PC-3 (cell line): ENCODE measurements at regions not wholly inside any gene's neighbourhood (a gene's known extent, or its start where the extent isn't known, plus 50 kb on each side); places are given as distances from the start of the nearest gene placed in this dataset.

ENCODE experiments used
- ATAC-seq: fragments of 200-7000 bp; cut with Tn5 transposase; 2 replicates; pipeline ENCODE4 v1.9.1; 2020; ENCODE audit warnings: mild to moderate bottlenecking, moderate library complexity
- BruUV-seq: library from RNA; stranded (reverse); fragments of 400-500 nt; replicated peaks from 2 replicates; lab custom pipeline; 2021; lab: Mats Ljungman, UMichigan
- CTCF ChIA-PET: fragments of 300-600 bp; sonication (Branson Sonifier 250); formaldehyde crosslinking; loops from one replicate; lab custom pipeline; 2022; ENCODE audit warnings: antibody characterized with exemption; lab: Charles Lee
- POLR2A ChIA-PET: fragments of 300-600 bp; sonication (Branson Sonifier 250); formaldehyde crosslinking; loops from one replicate; lab custom pipeline; 2022; ENCODE audit warnings: antibody characterized with exemption; ENCODE audit not compliant: unreplicated experiment; lab: Charles Lee
- DNase-seq: peaks from one replicate; pipeline ENCODE4 v3.0.0-alpha.2; 2015
- H2AFZ ChIP-seq: fragments of 300-600 bp; sonication (generic); 2 replicates; pipeline ENCODE4 v1.6.0; 2016; ENCODE audit warnings: antibody characterized with exemption, low read length
- H3F3A ChIP-seq: fragments of 300-600 bp; sonication (generic); one replicate; pipeline ENCODE4 v1.6.0; 2017; ENCODE audit warnings: antibody characterized with exemption, low read length, control low read depth, mild to moderate bottlenecking; ENCODE audit not compliant: unreplicated experiment
- H3K27ac ChIP-seq: fragments of 300-600 bp; sonication (generic); 2 replicates; pipeline ENCODE4 v1.5.1; 2016; ENCODE audit warnings: mild to moderate bottlenecking, low read length
- H3K27me3 ChIP-seq: fragments of 300-600 bp; sonication (generic); 2 replicates; pipeline ENCODE4 v1.6.1; 2016; ENCODE audit warnings: low read length, mixed read lengths
- H3K36me3 ChIP-seq: fragments of 300-600 bp; sonication (generic); 2 replicates; pipeline ENCODE4 v1.6.1; 2016; ENCODE audit warnings: low read depth, mixed run types, low read length, mixed read lengths
- H3K4me1 ChIP-seq: fragments of 300-600 bp; sonication (generic); 2 replicates; pipeline ENCODE4 v1.5.1; 2016; ENCODE audit warnings: low read length; ENCODE audit not compliant: insufficient read depth
- H3K4me2 ChIP-seq: fragments of 300-600 bp; sonication (generic); 2 replicates; pipeline ENCODE4 v1.6.0; 2016; ENCODE audit warnings: low read length
- H3K4me3 ChIP-seq: fragments of 300-600 bp; sonication (generic); 2 replicates; pipeline ENCODE4 v1.5.1; 2016; ENCODE audit warnings: mild to moderate bottlenecking, low read length, mixed read lengths
- H3K79me2 ChIP-seq: fragments of 300-600 bp; sonication (generic); 2 replicates; pipeline ENCODE4 v1.6.1; 2017; ENCODE audit warnings: low read length, mixed read lengths
- H3K9ac ChIP-seq: fragments of 300-600 bp; sonication (generic); 2 replicates; pipeline ENCODE4 v1.6.0; 2016; ENCODE audit warnings: mild to moderate bottlenecking, low read length
- H3K9me2 ChIP-seq: fragments of 300-600 bp; sonication (generic); replicated peaks from 2 replicates; pipeline ENCODE4 v1.6.1; 2016; ENCODE audit warnings: mixed run types, low read length, mixed read lengths
- H3K9me3 ChIP-seq: fragments of 300-600 bp; sonication (generic); 2 replicates; pipeline ENCODE4 v1.6.1; 2016; ENCODE audit warnings: low read length, mixed read lengths
- H4K20me1 ChIP-seq: fragments of 300-600 bp; sonication (generic); 2 replicates; pipeline ENCODE4 v1.6.1; 2016; ENCODE audit warnings: low read length, mixed read lengths
- CTCF ChIP-seq: fragments of 300-600 bp; sonication (generic); conservative IDR thresholded peaks from 2 replicates; pipeline ENCODE4 v1.5.1; 2017; ENCODE audit warnings: antibody characterized with exemption, low read depth, mild to moderate bottlenecking, low read length
- EZH2 ChIP-seq: fragments of 300-600 bp; sonication (generic); IDR thresholded peaks from one replicate; pipeline ENCODE4 v1.6.1; 2017; ENCODE audit warnings: antibody characterized with exemption, mild to moderate bottlenecking, low read length; ENCODE audit not compliant: unreplicated experiment
- EZH2phosphoT487 ChIP-seq: fragments of 300-600 bp; sonication (generic); IDR thresholded peaks from 2 replicates; pipeline ENCODE4 v1.6.1; 2018; ENCODE audit warnings: mild to moderate bottlenecking, antibody characterized with exemption, low read length, borderline replicate concordance
- intact Hi-C: fragments of 100-400 bp; cut with micrococcal nuclease; formaldehyde crosslinking; loops from 2 replicates; pipeline ENCODE4 v1.9.0; 2023

GRCh38 chr6:166691199-166691598 is 64.1 kb upstream of the RPS6KA2 start:
- no peaks in the 10 kb centered on the region for H3K36me3 ChIP-seq
- H3K4me1 ChIP-seq: peaks cover 13% of the 10 kb centered on the region
- intact Hi-C loops: no loop called here
- 0 out of 2 replicates have a peak overlapping the region, but pooled peaks have one; percentile 20 for H2AFZ ChIP-seq
- ChIA-PET CTCF (no interaction called here), POLR2A (no interaction called here)
- ATAC-seq: peak; percentile 97
- peak overlapping the region; percentile 57 for H3K4me2 ChIP-seq
- H3K9ac ChIP-seq: no peak overlapping the region
- H3K4me3 ChIP-seq: no peak overlapping the region
- peak overlapping the region; percentile 43 for H3K27ac ChIP-seq
- TF ChIP-seq CTCF: no peak
- no peak for TF ChIP-seq EZH2
- no peak for TF ChIP-seq EZH2phosphoT487
- no TSS peak for BruUV-seq
- no peaks in the 10 kb centered on the region for H3F3A ChIP-seq
- no peaks in the 10 kb centered on the region for H3K9me2 ChIP-seq
- H3K9me3 ChIP-seq: no peaks in the 10 kb centered on the region
- H4K20me1 ChIP-seq: no peaks in the 10 kb centered on the region
- no peaks in the 10 kb centered on the region for H3K27me3 ChIP-seq
- no peaks in the 10 kb centered on the region for H3K79me2 ChIP-seq
- DNase-seq: peak; percentile 76

GRCh38 chr6:166689687-166690086 is 62.6 kb upstream of the RPS6KA2 start:
- no peak overlapping the region for H3K9ac ChIP-seq
- no TSS peak for BruUV-seq
- no peaks in the 10 kb centered on the region for H3F3A ChIP-seq
- POLR2A ChIA-PET: no interaction called here
- H3K9me3 ChIP-seq: no peaks in the 10 kb centered on the region
- no peak overlapping the region for H3K4me2 ChIP-seq
- H3K9me2 ChIP-seq: no peaks in the 10 kb centered on the region
- CTCF ChIA-PET: no interaction called here
- no peaks in the 10 kb centered on the region for H4K20me1 ChIP-seq
- no peak overlapping the region for H3K4me3 ChIP-seq
- TF ChIP-seq EZH2: no peak
- no peak for TF ChIP-seq CTCF
- TF ChIP-seq EZH2phosphoT487: no peak
- no peak for DNase-seq
- no peak for ATAC-seq
- no peak overlapping the region for H2AFZ ChIP-seq
- intact Hi-C loops: no loop called here
- peaks cover 13% of the 10 kb centered on the region for H3K4me1 ChIP-seq
- H3K27me3 ChIP-seq: no peaks in the 10 kb centered on the region
- no peak overlapping the region for H3K27ac ChIP-seq
- H3K79me2 ChIP-seq: no peaks in the 10 kb centered on the region
- no peaks in the 10 kb centered on the region for H3K36me3 ChIP-seq

- Histone ChIP-seq H3K27ac (no peak overlapping the region), H3K79me2 (no peaks in the 10 kb centered on the region), H3K9me2 (no peaks in the 10 kb centered on the region), H2AFZ (no peak overlapping the region), H3K4me3 (no peak overlapping the region), H3F3A (no peaks in the 10 kb centered on the region), H3K4me1 (peaks cover 14% of the 10 kb centered on the region), H4K20me1 (no peaks in the 10 kb centered on the region), H3K9me3 (no peaks in the 10 kb centered on the region), H3K36me3 (no peaks in the 10 kb centered on the region), H3K27me3 (no peaks in the 10 kb centered on the region), H3K9ac (no peak overlapping the region), H3K4me2 (no peak overlapping the region)
- ATAC-seq: no peak
- POLR2A ChIA-PET: no interaction called here
- CTCF ChIA-PET: no interaction called here
- no peak for DNase-seq
- BruUV-seq: no TSS peak
- no peak for TF ChIP-seq EZH2
- TF ChIP-seq EZH2phosphoT487: no peak
- no peak for TF ChIP-seq CTCF
- intact Hi-C loops: no loop called here
These were observed 61.9 kb upstream of the RPS6KA2 start for GRCh38 chr6:166688901-166689300.
